ENCODE measurements at regions not wholly inside any gene's neighbourhood (a gene's known extent, or its start where the extent isn't known, plus 50 kb on each side); places are given as distances from the start of the nearest gene placed in this dataset.

DNA sequence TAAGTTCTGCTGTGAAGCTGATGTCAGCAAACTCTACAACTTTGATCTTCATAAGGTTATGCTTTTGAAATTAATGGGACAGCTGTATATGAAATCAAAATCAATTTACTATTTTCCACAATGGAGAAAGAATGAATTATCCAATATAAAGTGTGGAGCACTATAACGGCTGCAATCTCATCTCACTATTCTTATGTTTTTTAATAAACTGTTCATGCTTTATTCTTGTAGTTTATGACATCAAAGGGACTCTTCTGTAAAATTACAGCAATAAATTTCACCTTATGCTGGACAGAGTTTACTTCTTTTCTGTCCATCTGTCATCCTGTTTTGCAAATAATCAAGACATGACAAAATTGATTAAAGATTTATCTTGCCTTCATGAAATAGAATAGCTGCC lies 192.5 kb downstream of the TECRL start:
- Histone ChIP-seq H3K9me3 (no peaks in the 10 kb centered on the region), H3K27me3 (no peaks in the 10 kb centered on the region), H3K4me3 (no peak overlapping the region), H3K36me3 (no peaks in the 10 kb centered on the region)
- no peak for DNase-seq

DNA sequence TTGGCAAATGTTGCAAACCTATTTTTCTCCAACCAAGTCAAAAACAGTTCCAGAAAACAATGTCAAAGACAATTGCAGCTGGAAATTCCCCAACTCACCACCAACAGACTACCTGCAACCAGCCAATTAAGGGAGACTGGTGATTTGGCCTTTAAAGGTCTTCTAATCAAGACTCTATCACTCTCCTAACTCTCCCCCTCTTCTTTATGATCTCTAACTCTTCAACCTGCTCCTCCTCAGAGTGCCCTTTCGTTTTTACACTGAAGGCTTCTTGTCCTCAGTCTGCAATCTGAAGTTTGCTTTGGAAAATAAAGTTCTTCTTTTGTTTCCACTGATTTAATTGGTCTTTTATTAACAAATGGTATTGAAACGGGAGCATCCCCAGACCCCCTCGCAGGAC lies 203.9 kb downstream of the TECRL start:
- H3K36me3 ChIP-seq: no peaks in the 10 kb centered on the region
- no peak overlapping the region for H3K4me3 ChIP-seq
- no peaks in the 10 kb centered on the region for H3K9me3 ChIP-seq
- H3K27me3 ChIP-seq: no peaks in the 10 kb centered on the region
- DNase-seq: no peak

GRCh38 chr4:64200001-64200555 lies 209.2 kb downstream of the TECRL start:
- H3K4me3 ChIP-seq: no peak overlapping the region
- H3K9me3 ChIP-seq: no peaks in the 10 kb centered on the region
- no peaks in the 10 kb centered on the region for H3K36me3 ChIP-seq
- no peak for DNase-seq
- H3K27me3 ChIP-seq: no peaks in the 10 kb centered on the region

- no peaks in the 10 kb centered on the region for H3K36me3 ChIP-seq
- H3K27me3 ChIP-seq: no peaks in the 10 kb centered on the region
- DNase-seq: no peak
- H3K4me3 ChIP-seq: no peak overlapping the region
- H3K9me3 ChIP-seq: no peaks in the 10 kb centered on the region
These were observed 213.7 kb downstream of the TECRL start for GRCh38 chr4:64195582-64195981.

- H3K9me3 ChIP-seq: no peaks in the 10 kb centered on the region
- DNase-seq: no peak
- no peaks in the 10 kb centered on the region for H3K27me3 ChIP-seq
These were observed 216.4 kb downstream of the TECRL start for GRCh38 chr4:64192731-64193412.

GRCh38 chr4:64174247-64174882 lies 234.9 kb downstream of the TECRL start:
- H3K27me3 ChIP-seq: no peaks in the 10 kb centered on the region

More at GRCh38 chr4:64192731-64193412, 216.4 kb downstream of the TECRL start:
- Histone ChIP-seq H3K36me3 (no peaks in the 10 kb centered on the region), H3K4me3 (no peak overlapping the region)

DNA sequence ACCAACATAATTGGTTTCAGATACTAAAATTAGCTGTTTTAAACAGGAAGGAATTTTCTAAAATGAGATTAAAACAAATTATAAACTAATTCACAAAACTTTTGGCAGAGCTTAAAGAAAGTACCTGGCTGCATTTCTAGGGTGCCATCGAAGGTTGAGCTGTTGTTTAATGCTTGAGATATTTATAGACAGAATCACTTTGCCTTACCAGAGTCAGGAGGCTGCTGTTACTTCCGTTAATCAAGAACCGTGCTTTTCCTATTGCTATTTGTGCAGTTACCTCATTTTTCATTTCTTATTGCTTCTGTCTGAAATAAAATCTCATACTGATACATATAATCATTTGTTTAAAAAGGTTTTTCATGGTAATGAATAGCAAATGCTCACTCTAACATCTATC lies 242.9 kb downstream of the TECRL start:
- Histone ChIP-seq H3K27me3 (no peaks in the 10 kb centered on the region), H3K4me3 (no peak overlapping the region), H3K9me3 (no peaks in the 10 kb centered on the region), H3K36me3 (no peaks in the 10 kb centered on the region)
- DNase-seq: no peak

More at GRCh38 chr4:64174247-64174882, 234.9 kb downstream of the TECRL start:
- Histone ChIP-seq H3K4me3 (no peak overlapping the region), H3K9me3 (no peaks in the 10 kb centered on the region), H3K36me3 (no peaks in the 10 kb centered on the region)
- no peak for DNase-seq

DNA sequence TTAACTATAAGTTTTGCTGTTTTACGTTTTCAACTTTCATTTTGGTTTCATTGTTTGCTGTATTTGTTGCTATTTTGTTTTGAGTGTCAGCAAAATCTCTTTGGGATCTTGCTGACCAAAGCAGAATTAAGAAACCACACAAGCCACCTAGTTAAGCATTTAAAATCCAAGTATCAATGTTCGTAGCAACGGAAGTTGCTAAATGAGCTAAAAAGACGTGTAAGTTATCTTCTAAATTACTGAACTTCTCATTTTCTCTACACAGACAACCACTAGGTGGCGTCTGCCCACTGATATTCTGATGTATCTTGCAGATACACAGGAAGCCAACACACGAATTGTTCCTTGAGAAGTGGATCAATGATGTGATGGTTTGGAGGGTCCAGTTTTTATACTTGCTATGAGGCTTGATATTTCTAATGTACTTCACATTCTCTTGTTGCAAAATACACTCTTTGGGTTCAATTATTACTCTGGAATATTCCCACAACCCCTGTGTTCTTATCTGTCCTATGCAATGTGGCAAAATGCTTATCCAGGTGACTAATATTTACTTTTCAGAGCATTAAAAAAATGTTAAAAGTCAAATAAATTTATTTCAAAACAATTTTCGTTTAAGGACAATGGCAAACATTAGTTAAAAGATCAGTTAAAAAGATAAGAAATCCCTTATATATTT lies 250.5 kb downstream of the TECRL start:
- DNase-seq: peak; percentile 20
- Histone ChIP-seq H3K9me3 (no peaks in the 10 kb centered on the region), H3K4me3 (peak overlapping the region; percentile 42), H3K27me3 (no peaks in the 10 kb centered on the region), H3K36me3 (no peaks in the 10 kb centered on the region)

DNA sequence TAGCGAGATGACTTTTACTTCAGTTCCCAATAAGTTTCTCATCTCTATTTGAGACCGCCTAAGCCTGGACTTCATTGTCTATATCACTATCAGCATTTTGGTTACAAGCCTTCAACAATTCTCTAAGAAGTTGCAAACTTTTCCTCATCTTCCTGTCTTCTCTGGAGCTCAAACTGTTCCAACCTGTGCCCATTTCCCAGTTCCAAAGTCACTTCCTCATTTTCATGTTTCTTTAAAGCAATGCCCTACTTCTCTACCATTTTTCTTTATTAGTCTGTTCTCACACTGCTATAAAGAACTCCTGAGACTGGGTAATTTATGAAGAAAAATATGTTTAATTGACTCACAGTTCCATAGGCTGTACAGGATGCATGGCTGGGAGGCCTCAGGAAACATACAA lies 251.9 kb downstream of the TECRL start:
- H3K9me3 ChIP-seq: no peaks in the 10 kb centered on the region
- H3K27me3 ChIP-seq: no peaks in the 10 kb centered on the region
- H3K36me3 ChIP-seq: no peaks in the 10 kb centered on the region
- DNase-seq: no peak
- no peak overlapping the region for H3K4me3 ChIP-seq

GRCh38 chr4:64156253-64156652 lies 253.0 kb downstream of the TECRL start:
- Histone ChIP-seq H3K36me3 (no peaks in the 10 kb centered on the region), H3K4me3 (no peak overlapping the region), H3K9me3 (no peaks in the 10 kb centered on the region), H3K27me3 (no peaks in the 10 kb centered on the region)
- no peak for DNase-seq

GRCh38 chr4:64146030-64146429 lies 263.2 kb downstream of the TECRL start:
- DNase-seq: no peak
- H3K36me3 ChIP-seq: no peaks in the 10 kb centered on the region
- no peaks in the 10 kb centered on the region for H3K27me3 ChIP-seq
- no peaks in the 10 kb centered on the region for H3K9me3 ChIP-seq
- H3K4me3 ChIP-seq: no peak overlapping the region

DNA sequence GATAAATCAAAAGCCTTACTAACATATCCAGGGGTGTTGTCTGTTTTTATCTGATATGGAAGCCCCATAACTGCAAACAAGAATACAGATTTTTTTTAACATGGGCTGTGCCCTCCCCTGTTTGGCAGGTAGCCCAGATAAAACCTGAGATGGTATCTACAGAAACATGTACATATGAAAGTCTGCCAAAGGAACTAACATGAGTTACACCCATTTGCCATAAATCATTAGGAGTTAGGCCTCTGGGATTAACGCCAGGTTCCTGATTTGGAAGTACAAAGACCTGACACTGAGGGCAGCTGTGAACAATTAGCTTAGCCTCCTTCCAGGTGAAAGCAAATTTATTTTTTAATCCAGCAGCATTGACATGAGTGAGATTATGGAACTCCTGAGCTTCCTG lies 264.3 kb downstream of the TECRL start:
- DNase-seq: no peak
- Histone ChIP-seq H3K9me3 (no peaks in the 10 kb centered on the region), H3K36me3 (no peaks in the 10 kb centered on the region), H3K4me3 (no peak overlapping the region), H3K27me3 (no peaks in the 10 kb centered on the region)

DNA sequence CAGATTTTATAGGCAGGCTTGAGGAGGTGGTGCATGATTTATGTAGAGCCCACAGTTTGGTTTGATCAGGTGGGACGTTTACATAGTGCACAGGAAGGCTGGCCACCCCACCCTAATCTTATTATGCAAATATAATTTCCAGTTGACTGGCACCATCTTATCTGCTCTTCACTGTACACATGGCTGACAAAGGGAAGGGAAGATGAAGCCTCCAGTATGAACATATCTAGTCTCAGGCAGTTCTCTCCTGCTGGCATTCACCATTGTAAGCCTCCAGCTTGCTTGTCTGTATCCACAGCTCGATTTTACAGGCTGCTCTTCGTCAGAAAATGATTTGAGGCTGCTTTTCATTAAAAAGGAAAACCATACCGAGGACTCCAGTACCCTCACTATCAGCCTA lies 278.3 kb downstream of the TECRL start:
- H3K36me3 ChIP-seq: no peaks in the 10 kb centered on the region
- no peaks in the 10 kb centered on the region for H3K9me3 ChIP-seq
- no peak overlapping the region for H3K4me3 ChIP-seq
- no peak for DNase-seq
- no peaks in the 10 kb centered on the region for H3K27me3 ChIP-seq

GRCh38 chr4:64125354-64125753 lies 283.9 kb downstream of the TECRL start:
- Histone ChIP-seq H3K9me3 (no peaks in the 10 kb centered on the region), H3K4me3 (no peak overlapping the region), H3K36me3 (no peaks in the 10 kb centered on the region), H3K27me3 (no peaks in the 10 kb centered on the region)
- DNase-seq: no peak

DNA sequence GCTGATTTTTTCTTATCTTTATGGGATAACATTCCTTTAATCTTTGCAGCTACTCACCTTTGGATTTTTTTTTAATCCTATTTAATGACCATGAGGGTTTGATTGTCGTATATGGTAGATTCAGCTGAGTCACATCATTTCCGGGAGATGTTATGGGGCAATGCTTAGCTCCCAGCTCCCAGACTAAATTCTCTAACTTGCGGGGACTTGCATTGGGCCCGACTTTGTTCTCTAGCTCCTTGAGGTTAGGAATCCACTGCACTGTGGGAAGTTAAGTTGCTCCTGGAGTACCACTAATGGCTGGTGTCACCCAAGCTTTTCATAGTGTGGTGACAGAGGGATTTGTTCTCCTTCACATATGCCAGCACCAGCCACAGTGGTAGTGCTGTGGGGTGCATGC lies 287.4 kb downstream of the TECRL start:
- H3K27me3 ChIP-seq: no peaks in the 10 kb centered on the region
- no peak for DNase-seq
- no peak overlapping the region for H3K4me3 ChIP-seq
- H3K36me3 ChIP-seq: no peaks in the 10 kb centered on the region
- no peaks in the 10 kb centered on the region for H3K9me3 ChIP-seq

- Histone ChIP-seq H3K27me3 (no peaks in the 10 kb centered on the region), H3K36me3 (no peaks in the 10 kb centered on the region), H3K9me3 (no peaks in the 10 kb centered on the region), H3K4me3 (no peak overlapping the region)
- DNase-seq: no peak
These were observed 303.3 kb downstream of the TECRL start for GRCh38 chr4:64105903-64106302.

- DNase-seq: peak; percentile 6
- no peaks in the 10 kb centered on the region for H3K36me3 ChIP-seq
- H3K9me3 ChIP-seq: no peaks in the 10 kb centered on the region
- H3K27me3 ChIP-seq: no peaks in the 10 kb centered on the region
- no peak overlapping the region for H3K4me3 ChIP-seq
These were observed 313.9 kb downstream of the TECRL start for GRCh38 chr4:64095398-64095797.

All from MG63 (cell line).